ENCODE measurements at regions not wholly inside any gene's neighbourhood (a gene's known extent, or its start where the extent isn't known, plus 50 kb on each side); places are given as distances from the start of the nearest gene placed in this dataset.

DNA sequence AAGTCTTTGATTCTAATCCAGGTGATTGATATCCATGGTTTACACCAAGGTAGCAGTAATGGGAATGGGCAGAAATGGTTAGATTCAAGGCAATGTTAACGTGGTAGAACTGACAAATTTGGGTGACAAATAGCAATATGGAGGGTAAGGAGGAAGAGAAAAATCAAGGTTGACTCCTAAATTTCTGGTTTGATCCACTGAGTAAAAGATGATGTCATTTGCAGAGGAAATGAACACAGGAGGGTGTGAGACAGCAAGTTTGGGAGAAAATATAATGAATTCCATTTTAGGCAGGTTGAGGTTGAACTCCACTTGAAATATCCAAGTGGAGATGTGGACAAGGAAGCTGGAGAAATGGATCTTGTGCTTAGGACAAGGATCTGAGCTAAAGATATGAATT is 170.9 kb upstream of the CAMK1G start:
- CTCF ChIA-PET = no interaction called here

GRCh38 chr1:209413062-209413461 is 170.5 kb upstream of the CAMK1G start:
- Histone ChIP-seq H3K36me3 (ENCODE audit: control insufficient read depth, insufficient read depth, low read length) (no peaks in the 10 kb centered on the region), H3K9me3 (no peaks in the 10 kb centered on the region), H3K27me3 (replicated peaks; ENCODE audit: control insufficient read depth, insufficient read depth, low read length) (no peaks in the 10 kb centered on the region), H3K4me1 (peaks cover 60% of the 10 kb centered on the region), H3K4me3 (ENCODE audit: low read depth, low read length) (no peak overlapping the region)
- TF ChIP-seq CTCF (IDR thresholded peaks at IDR 0.05; ENCODE audit: insufficient read depth in 1 of 2, low read depth in 1 of 2, low read length in 1 of 2, severe bottlenecking in 1 of 2, unreplicated experiment in 1 of 2) = no peak
- H3K36me3 Mint-ChIP-seq (ENCODE audit: insufficient read depth, unreplicated experiment) = peaks cover 8% of the 10 kb centered on the region
- peaks cover 23% of the 10 kb centered on the region for H3K9me3 Mint-ChIP-seq (ENCODE audit: unreplicated experiment)
- H3K27ac Mint-ChIP-seq (ENCODE audit: unreplicated experiment) = no peak overlapping the region
- H3K4me3 Mint-ChIP-seq (ENCODE audit: unreplicated experiment) = no peak overlapping the region
- DNase-seq = no peak
- POLR2A ChIA-PET = no interaction called here
- no TSS peak for BruUV-seq (replicated peaks)
- H3K27me3 Mint-ChIP-seq (ENCODE audit: insufficient read depth, unreplicated experiment) = no peaks in the 10 kb centered on the region
- H3K4me1 Mint-ChIP-seq (ENCODE audit: low read depth, unreplicated experiment) = peaks cover 25% of the 10 kb centered on the region
- intact Hi-C loops (cut with micrococcal nuclease; ENCODE audit: unreplicated experiment) = no loop called here
- CTCF ChIA-PET = no interaction called here

More for the DNA sequence above, 170.9 kb upstream of the CAMK1G start:
- Histone ChIP-seq H3K27me3 (replicated peaks; ENCODE audit: control insufficient read depth, insufficient read depth, low read length) (no peaks in the 10 kb centered on the region), H3K9me3 (no peaks in the 10 kb centered on the region), H3K36me3 (ENCODE audit: control insufficient read depth, insufficient read depth, low read length) (no peaks in the 10 kb centered on the region), H3K4me3 (ENCODE audit: low read depth, low read length) (no peak overlapping the region), H3K4me1 (peaks cover 60% of the 10 kb centered on the region)
- peaks cover 25% of the 10 kb centered on the region for H3K4me1 Mint-ChIP-seq (ENCODE audit: low read depth, unreplicated experiment)
- BruUV-seq (replicated peaks) = no TSS peak
- DNase-seq = no peak
- POLR2A ChIA-PET = no interaction called here
- peaks cover 8% of the 10 kb centered on the region for H3K36me3 Mint-ChIP-seq (ENCODE audit: insufficient read depth, unreplicated experiment)
- no peaks in the 10 kb centered on the region for H3K27me3 Mint-ChIP-seq (ENCODE audit: insufficient read depth, unreplicated experiment)
- H3K9me3 Mint-ChIP-seq (ENCODE audit: unreplicated experiment) = peaks cover 28% of the 10 kb centered on the region
- intact Hi-C loops (cut with micrococcal nuclease; ENCODE audit: unreplicated experiment) = no loop called here
- TF ChIP-seq CTCF (IDR thresholded peaks at IDR 0.05; ENCODE audit: insufficient read depth in 1 of 2, low read depth in 1 of 2, low read length in 1 of 2, severe bottlenecking in 1 of 2, unreplicated experiment in 1 of 2) = no peak
- H3K27ac Mint-ChIP-seq (ENCODE audit: unreplicated experiment) = no peak overlapping the region
- H3K4me3 Mint-ChIP-seq (ENCODE audit: unreplicated experiment) = no peak overlapping the region

DNA sequence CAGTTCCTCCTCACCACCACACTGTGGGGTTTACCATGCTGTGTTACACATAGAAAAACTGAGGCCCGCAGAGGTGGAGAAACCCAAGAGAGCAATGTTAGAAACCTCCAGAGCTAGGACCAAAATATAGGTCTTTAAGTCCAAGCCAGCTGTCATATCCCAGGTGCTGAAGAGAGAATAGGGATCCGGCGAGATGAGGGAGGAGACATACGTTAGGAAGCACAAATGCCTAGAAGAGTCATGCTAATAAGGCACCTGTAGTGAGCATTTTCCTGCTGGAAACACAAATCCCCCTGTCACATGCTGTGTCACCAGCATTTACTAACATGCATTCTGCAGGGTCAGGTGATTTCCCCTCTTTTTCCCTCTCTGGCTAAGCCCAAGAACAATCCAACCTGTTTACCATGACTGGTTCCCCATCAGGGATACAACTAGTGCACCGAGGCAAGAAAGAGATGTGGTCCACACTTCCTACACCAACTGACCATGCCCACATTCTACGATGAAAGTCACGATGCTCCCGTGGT is 168.6 kb upstream of the CAMK1G start:
- H3K9me3 ChIP-seq = no peaks in the 10 kb centered on the region
- Mint-ChIP-seq H3K4me1 (ENCODE audit: low read depth, unreplicated experiment) (peaks cover 19% of the 10 kb centered on the region), H3K27ac (ENCODE audit: unreplicated experiment) (no peak overlapping the region), H3K9me3 (ENCODE audit: unreplicated experiment) (peaks cover 10% of the 10 kb centered on the region), H3K36me3 (ENCODE audit: insufficient read depth, unreplicated experiment) (peaks cover under 1% of the 10 kb centered on the region), H3K4me3 (ENCODE audit: unreplicated experiment) (no peak overlapping the region), H3K27me3 (ENCODE audit: insufficient read depth, unreplicated experiment) (no peaks in the 10 kb centered on the region)
- no TSS peak for BruUV-seq (replicated peaks)
- DNase-seq = no peak
- no peaks in the 10 kb centered on the region for H3K27me3 ChIP-seq (replicated peaks; ENCODE audit: control insufficient read depth, insufficient read depth, low read length)
- TF ChIP-seq CTCF (IDR thresholded peaks at IDR 0.05; ENCODE audit: insufficient read depth in 1 of 2, low read depth in 1 of 2, low read length in 1 of 2, severe bottlenecking in 1 of 2, unreplicated experiment in 1 of 2) = no peak
- H3K4me3 ChIP-seq (ENCODE audit: low read depth, low read length) = no peak overlapping the region
- no peaks in the 10 kb centered on the region for H3K36me3 ChIP-seq (ENCODE audit: control insufficient read depth, insufficient read depth, low read length)
- ChIA-PET CTCF (no interaction called here), POLR2A (interaction anchor here (1.1 kb wide), 1 partner anchor 14 kb away, joined by 4 read pairs; no protein-coding TSS in a partner anchor)
- intact Hi-C loops (cut with micrococcal nuclease; ENCODE audit: unreplicated experiment) = no loop called here
- H3K4me1 ChIP-seq = peaks cover 47% of the 10 kb centered on the region

Data from Caco-2 (cell line).